Ovary (tissue), 3 donors: ENCODE measurements at regions not wholly inside any gene's neighbourhood (a gene's known extent, or its start where the extent isn't known, plus 50 kb on each side); places are given as distances from the start of the nearest gene placed in this dataset.

Source experiments
- CTCF ChIP-seq, 3 donors: fragments of 450-650 bp in 2 of 3; fragments of 200-600 bp in 1 of 3; IDR thresholded peaks; one replicate each; pipeline versions ENCODE4 v1.5.1 to v1.8.0; 2016 to 2022; ENCODE audit warnings: antibody characterized with exemption in 3 of 3, mild to moderate bottlenecking in 1 of 3
- POLR2A ChIP-seq: fragments of 450-650 bp; IDR thresholded peaks from one replicate; pipeline ENCODE4 v1.6.1; 2017; ENCODE audit warnings: antibody characterized with exemption, mild to moderate bottlenecking, moderate library complexity
- donor health status: DM: no; HTN: no; CAD: no.

DNA sequence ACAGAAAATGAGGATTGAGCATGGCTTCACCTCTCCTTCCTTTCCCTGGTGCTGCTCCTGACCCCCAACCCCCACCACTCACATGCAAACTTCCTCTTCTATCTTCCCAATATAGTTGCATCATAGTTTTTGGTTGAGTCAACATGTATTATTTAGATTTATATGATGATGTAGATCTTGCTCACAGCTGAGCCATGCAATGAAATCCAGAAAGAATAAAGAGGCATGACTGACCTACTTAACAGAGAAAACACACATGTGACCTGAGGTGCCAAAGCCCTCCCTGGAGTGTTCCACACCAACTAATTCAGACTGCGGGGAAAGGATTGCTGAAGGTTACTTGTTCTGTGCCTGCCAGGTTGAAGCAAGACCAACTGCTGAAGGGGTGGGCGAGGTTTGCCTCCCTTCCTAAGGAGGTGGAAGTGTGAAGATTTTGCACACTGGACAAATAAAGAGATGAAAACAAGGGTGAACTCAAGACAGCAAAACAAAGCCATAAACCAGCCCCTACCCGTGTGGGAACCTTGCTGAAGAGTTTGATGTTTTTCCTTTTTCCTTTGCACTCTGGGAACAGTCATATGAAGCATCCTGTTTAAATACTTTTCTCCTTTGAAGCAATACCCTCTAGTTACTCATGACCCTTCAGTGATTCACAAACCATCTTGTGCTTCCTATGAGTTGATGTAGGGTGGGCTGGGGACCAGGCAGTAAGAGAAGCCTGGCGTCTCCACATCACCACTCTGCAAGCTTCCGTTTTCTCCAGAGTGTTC, 155.2 kb upstream of the UBE2E1 start:
- no peak for TF ChIP-seq CTCF (IDR thresholded peaks at IDR 0.05)
- no peak for TF ChIP-seq POLR2A
